ENCODE measurements at regions not wholly inside any gene's neighbourhood (a gene's known extent, or its start where the extent isn't known, plus 50 kb on each side); places are given as distances from the start of the nearest gene placed in this dataset.

DNA sequence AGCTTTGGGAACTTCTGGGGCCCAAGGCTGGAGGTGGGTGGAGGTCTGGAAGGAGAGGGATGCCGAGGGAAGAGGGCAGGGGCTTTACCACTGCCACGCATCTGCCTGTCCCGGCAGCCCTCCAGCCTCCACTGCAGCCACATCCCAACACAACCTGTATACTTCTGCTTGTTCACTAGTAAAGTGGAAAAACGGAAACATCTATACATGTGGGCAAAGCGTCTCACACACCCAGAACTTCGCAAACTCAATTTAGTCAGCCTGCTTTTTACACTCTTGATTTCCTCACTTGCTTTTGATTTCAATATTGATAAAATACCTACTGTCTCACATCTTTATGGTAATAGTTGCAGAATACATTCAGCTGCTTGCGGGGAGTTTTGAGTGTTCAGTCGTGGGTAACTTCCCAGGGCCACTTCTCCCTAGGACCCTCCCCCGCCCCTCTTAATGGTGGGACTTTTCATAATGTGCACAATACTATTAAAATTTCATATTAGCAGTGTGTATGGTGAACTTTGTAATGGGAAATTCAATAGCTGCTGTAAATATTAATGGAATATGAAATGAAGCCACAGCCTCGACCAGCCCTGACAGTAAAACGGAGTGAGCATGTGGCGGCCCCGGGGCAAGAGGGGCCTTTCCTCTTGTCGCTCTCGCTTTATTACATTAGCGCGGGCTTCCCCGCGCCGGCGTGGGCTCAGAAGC is 85.2 kb downstream of the NR2F2 start:
- FAIRE-seq = no peak

DNA sequence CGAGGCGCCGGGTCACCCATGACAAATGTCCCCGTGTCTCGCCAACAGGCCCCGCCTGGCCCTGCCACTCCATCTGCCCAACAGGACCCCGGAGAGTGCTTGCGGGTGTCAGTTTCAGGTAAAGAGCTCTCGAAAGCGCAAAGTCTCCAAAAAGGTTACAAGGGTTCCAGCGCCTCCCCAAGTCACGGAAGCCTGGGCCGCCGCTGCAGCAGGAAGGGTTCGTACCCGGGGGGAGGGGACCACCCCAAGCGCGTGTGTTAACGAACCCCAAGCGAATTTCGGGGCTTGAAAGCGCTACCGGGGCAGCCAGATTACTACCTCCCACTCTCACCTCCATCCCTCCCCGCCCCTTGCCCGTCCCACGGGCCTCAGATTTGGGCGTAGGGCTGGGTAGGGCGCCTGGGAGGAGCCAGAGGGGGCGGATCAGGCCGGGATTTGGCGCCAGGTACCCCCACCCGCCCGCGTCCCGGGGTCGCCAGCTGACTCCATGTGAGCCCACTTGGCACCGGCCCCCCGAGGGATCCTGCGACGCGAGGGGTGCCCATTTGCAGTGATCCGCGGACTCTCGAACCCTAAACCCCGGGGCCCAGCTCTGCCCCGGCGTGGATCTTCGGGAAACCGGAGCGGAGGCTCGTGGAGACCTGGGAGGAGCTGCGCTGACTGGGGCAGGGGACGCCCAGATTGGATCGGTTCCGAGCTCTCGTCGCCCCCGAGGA is 85.9 kb downstream of the NR2F2 start:
- no peak for FAIRE-seq

DNA sequence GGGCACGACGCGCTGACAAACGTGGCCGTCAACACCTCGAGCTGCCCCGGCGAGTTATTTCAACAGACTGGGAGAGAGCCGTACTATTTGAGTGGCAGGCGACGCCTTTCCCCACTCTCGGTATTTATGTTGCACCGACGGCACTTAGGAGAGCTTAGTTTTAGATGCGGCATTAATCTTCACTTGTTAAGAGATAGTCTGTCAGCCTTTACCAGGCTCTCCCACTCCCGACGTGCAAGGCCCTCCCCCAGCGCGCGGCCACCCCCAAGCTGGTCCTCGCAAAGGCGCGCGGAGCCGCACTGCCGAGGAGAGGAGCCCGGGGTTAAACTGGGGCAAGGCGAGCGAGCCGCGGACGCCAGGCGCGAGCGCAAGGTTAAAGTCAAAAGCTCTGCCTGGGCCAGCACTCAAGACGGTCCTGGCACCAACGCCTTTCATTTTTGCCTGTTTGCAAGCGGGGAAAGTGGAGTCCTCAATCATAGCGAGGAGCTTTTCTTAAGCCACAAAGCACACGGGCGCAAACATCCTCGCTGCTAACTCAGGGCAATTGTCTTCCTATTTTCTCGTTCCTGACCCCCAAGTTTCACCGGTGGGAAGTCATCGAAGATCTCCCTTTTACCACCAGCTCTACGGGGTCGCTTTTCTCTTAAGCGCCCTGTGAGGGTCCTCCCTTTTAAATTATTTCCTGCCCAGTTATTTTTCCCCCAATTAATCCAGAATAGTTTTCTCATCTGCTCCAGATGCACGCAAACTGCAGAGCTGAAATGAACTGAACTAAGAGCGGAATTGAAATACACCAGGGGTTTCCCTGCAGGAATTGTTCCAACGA is 86.6 kb downstream of the NR2F2 start:
- no peak for FAIRE-seq

DNA sequence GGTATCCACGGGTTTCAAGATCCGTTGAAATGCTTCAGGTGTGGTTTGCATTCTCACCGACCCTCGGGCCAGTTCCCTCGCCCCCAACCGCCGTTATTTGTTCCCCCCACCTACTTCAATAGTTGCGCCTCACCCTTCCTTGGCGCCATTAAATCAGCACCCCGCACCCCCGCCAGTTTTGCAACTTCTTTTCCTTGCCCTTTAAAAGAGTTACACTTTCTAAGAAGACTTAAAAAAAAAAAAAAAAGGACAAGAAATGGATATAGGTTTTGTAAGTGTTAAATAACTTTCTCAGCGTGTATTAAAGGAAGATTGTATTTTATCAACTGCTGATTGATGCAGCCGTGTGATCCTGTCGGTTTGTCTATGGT is 87.2 kb downstream of the NR2F2 start:
- FAIRE-seq = no peak

GRCh38 chr15:96418146-96418545 is 87.6 kb downstream of the NR2F2 start:
- FAIRE-seq = no peak

DNA sequence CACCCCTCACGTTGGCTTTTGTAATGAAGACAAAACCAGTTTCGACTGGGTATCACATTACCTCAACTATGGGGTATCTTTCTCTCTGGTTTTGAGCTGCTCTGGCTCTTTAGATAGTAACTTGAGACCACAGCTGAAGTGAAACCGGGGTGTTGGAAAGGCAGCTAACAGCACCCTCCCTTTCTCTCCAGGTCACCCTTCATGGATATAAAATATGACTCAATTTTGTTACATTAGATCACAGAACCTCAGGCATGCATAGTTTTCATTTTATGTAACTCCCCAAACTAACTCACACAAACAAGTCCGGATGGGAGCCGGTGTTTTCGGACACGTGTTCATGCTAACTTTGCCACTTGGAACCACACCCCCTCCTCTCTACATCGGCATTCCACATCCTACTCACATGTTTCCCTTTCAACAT is 90.7 kb downstream of the NR2F2 start:
- FAIRE-seq = no peak

- no peak for FAIRE-seq
Measured at GRCh38 chr15:96422125-96422524, 91.6 kb downstream of the NR2F2 start.

DNA sequence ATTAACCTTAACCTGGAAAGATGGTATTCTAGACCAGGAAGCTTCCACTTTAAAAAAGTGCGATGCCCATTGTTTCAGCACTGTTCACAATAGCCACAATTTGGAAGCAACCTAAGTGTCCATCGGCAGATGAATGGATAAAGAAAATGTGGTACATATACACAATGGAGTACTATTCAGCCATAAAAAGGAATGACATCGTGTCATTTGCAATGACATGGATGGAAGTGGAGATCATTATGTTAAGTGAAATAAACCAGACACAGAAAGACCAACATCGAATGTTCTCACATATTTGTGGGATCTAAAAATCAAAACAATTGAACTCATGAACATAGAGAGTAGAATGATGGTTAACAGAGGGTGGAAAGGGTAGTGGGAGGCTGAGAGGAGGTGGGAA is 94.2 kb downstream of the NR2F2 start:
- FAIRE-seq = no peak

- FAIRE-seq = no peak
Measured at GRCh38 chr15:96428742-96429141, 98.2 kb downstream of the NR2F2 start.

- FAIRE-seq = no peak
Measured at GRCh38 chr15:96431786-96432185, 101.3 kb downstream of the NR2F2 start.

GRCh38 chr15:96435022-96435421 is 104.5 kb downstream of the NR2F2 start:
- no peak for FAIRE-seq

GRCh38 chr15:96435841-96436240 is 105.3 kb downstream of the NR2F2 start:
- no peak for FAIRE-seq

DNA sequence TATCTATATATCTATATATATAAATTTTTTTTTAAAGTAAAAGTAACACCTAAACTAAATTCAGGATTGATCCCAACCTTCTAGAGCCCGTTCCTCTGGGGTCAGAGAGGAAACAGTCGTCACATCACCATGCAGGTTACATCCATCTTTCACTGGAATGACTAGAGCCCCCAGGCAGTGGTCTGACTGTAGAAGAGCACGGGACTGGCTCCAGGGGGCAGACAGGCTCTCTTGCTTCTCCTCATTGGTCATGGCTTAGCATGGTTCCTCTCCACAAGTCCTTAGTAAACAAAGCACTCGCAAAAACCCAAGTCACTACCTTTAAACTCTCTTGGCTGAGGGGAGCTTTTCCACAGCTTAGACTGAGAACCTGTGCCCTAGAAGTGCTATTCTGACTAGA is 110.5 kb downstream of the NR2F2 start:
- no peak for FAIRE-seq

DNA sequence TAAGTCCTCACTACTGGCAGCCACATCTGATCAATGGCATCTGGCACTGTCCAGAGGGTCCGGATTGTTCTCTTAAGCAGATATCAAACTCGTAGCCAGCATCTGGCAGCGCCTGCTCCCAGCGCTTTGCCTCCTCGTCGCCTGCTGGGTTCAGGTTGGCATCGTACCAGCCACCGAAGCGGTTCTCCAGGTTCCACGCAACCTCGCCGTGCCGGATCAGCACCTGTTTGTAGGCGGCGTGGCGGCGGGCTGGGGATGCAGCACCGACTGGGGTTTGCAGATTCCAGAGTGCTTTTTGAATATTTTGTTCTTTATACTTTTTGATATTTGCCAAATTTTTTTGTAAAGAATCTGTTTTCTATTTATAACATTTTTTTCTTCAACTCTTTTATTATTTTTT is 111.6 kb downstream of the NR2F2 start:
- FAIRE-seq = no peak

DNA sequence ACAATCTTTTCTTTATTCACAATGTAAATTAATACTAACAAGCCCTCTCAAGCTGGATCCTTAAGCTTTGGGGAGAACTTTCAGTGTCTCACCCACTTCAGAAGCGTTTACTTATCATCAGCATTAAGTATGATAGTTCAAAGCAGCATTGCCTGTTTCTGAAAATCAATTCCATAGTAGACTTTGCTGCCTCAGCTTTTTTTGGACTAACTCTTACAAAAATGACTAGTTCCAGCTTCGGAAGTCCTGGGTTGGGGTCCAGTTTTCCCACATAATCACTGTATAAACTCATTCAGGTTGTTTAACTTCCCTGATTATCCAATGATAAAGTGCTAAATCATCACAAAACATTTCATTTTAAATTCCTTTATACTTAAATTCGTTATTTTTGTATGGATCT is 114.4 kb downstream of the NR2F2 start:
- FAIRE-seq = no peak

DNA sequence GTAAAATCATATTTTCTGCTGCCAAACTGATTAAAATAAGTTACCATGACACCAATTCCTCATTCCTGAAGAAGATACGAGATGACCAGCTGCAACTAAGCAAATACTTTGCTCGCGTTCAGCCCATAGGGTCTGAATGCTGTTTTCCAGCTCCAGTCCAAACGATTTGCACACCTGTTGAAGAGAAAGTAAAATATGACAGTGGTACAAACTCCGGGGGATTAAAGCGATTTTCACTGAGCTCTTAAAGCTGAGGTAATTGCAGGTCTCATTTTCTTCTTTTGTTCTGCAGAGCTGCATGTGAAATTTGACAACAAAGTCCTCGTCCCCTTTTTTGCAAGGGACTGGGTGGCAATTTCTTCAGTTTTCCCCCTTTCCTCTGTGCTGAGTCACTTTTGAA is 118.4 kb downstream of the NR2F2 start:
- no peak for FAIRE-seq

GRCh38 chr15:96457841-96458240 is 127.3 kb downstream of the NR2F2 start:
- no peak for FAIRE-seq

- FAIRE-seq = no peak
Measured at GRCh38 chr15:96460106-96460505, 129.6 kb downstream of the NR2F2 start.

DNA sequence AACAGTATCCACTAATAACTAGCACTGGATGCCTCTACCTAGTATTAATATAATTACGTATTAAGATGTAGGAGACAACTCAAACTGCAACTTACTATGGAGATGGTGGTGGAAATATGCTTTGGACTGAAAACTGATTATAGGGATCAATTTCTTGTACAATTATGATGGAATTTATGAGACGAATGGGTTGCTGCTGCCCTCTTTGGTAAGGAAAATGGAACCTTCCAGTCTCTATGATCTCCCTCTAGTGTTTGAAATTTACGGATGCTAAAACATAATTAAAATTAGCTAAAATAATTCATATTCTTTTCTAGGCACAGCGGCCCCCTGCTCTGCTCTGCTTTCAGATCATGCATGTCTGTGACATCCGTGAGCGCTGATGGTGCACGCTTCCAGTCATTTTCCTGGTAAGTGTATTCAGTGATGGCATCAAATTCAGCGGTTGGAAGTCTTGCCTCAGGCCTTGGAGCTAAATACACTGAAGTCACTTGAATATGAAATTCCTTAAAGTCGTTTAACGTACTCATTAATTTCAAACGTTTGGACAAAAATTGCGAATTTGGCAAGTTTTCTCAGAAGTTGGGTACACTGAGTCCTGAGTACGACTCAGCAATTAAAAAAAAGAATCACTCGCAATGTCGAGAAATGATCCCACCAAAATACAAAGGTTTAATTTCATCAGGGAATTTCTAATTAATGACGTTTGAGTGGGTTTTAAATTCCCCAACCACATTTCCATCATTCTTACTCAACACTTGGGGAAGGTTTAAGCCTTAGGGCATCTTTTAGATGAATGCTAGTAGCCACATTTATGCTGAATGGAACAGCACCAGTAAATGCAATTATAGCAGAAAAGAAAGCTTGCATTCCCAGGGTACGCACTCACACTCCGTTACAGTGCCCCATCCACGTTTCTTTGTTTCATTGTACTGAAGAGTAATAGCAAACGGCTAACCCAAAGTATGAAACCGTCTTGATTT is 132.6 kb downstream of the NR2F2 start:
- FAIRE-seq = no peak

DNA sequence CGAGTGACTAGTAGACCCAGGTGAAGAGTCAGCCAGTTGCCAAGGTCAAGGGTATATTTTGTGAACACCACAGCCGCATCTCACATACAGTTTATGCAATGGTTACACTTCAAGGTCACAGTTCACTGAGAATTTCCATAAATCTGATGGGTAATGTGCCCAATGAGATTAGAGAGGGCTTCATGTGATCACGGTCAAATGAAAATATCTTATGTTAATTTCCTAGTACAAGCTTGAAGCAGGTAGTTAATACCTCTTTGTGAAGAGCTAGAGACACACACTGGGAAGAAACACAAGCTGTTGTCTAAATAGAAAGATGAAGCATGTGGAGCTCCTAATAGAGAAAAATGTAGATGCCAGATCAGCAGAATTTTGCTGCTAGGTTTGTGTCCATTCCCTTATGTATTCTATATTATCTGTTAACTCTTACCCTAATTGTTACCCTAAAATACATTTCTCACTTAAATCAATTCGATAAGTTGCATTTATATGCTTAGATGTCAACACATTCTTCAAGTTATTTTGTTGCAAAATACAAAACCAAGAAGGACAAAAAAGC is 136.0 kb downstream of the NR2F2 start:
- no peak for FAIRE-seq

GRCh38 chr15:96468036-96468435 is 137.5 kb downstream of the NR2F2 start:
- no peak for FAIRE-seq

DNA sequence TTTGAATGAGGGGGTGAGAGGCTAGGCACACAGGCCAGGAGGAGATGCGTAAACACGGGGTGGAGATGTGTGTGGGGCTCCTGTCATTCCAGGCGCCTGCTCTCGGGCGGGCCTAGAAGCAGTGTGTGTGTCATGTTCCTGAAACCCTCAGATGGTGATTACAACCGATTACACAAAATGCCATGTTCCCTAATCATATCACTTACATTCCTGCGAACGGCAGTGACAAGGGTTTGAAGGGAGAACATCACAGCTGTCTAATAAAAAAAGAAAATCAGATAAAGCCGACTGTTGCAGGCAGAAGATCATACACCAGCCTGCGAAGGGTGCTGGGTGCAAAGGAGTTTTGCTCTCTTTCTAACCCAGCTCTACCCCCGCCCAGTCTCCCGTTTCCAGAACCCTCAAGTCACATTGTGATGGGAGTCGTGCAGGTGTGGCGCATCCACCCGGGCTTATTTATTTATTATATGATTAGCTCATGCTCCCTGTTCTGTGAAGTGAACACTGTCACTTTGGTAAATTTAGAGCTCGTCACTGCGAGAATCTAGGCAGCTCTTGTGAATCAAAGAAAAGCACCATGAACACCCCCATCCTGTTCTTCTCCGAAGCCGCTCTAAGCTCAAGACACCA is 140.3 kb downstream of the NR2F2 start:
- FAIRE-seq = no peak

Data from TTC549 (cell line).